ENCODE measurements at regions not wholly inside any gene's neighbourhood (a gene's known extent, or its start where the extent isn't known, plus 50 kb on each side); places are given as distances from the start of the nearest gene placed in this dataset.

GRCh38 chr1:189336115-189337100 is 1141.3 kb downstream of the BRINP3 start:
- DNase-seq (ENCODE audit: extremely low read depth, low read depth, low spot score): no peak

- DNase-seq (ENCODE audit: extremely low read depth, low read depth, low spot score): no peak
Observed at GRCh38 chr1:189349607-189350006, 1128.1 kb downstream of the BRINP3 start.

GRCh38 chr1:189350983-189351616 is 1126.6 kb downstream of the BRINP3 start:
- DNase-seq (ENCODE audit: extremely low read depth, low read depth, low spot score): no peak

- DNase-seq (ENCODE audit: extremely low read depth, low read depth, low spot score): no peak
Observed at GRCh38 chr1:189351960-189352359, 1125.7 kb downstream of the BRINP3 start.

- no peak for DNase-seq (ENCODE audit: extremely low read depth, low read depth, low spot score)
Observed at GRCh38 chr1:189356206-189356605, 1121.5 kb downstream of the BRINP3 start.

GRCh38 chr1:189357317-189357716 is 1120.3 kb downstream of the BRINP3 start:
- no peak for DNase-seq (ENCODE audit: extremely low read depth, low read depth, low spot score)

- no peak for DNase-seq (ENCODE audit: extremely low read depth, low read depth, low spot score)
Observed at GRCh38 chr1:189369612-189370011, 1108.1 kb downstream of the BRINP3 start.

GRCh38 chr1:189374816-189375215 is 1102.8 kb downstream of the BRINP3 start:
- no peak for DNase-seq (ENCODE audit: extremely low read depth, low read depth, low spot score)

- DNase-seq (ENCODE audit: extremely low read depth, low read depth, low spot score): no peak
Observed at GRCh38 chr1:189405419-189405818, 1072.2 kb downstream of the BRINP3 start.

- no peak for DNase-seq (ENCODE audit: extremely low read depth, low read depth, low spot score)
Observed at GRCh38 chr1:189409774-189410173, 1067.9 kb downstream of the BRINP3 start.

GRCh38 chr1:189424746-189425331 is 1052.8 kb downstream of the BRINP3 start:
- DNase-seq (ENCODE audit: extremely low read depth, low read depth, low spot score): no peak

GRCh38 chr1:189429610-189430009 is 1048.1 kb downstream of the BRINP3 start:
- peak; percentile 22 for DNase-seq (ENCODE audit: extremely low read depth, low read depth, low spot score)

GRCh38 chr1:189431447-189431846 is 1046.2 kb downstream of the BRINP3 start:
- no peak for DNase-seq (ENCODE audit: extremely low read depth, low read depth, low spot score)

GRCh38 chr1:189432753-189433152 is 1044.9 kb downstream of the BRINP3 start:
- no peak for DNase-seq (ENCODE audit: extremely low read depth, low read depth, low spot score)

- no peak for DNase-seq (ENCODE audit: extremely low read depth, low read depth, low spot score)
Observed at GRCh38 chr1:189434461-189434860, 1043.2 kb downstream of the BRINP3 start.

GRCh38 chr1:189435398-189435797 is 1042.3 kb downstream of the BRINP3 start:
- no peak for DNase-seq (ENCODE audit: extremely low read depth, low read depth, low spot score)

GRCh38 chr1:189438808-189439207 is 1038.9 kb downstream of the BRINP3 start:
- DNase-seq (ENCODE audit: extremely low read depth, low read depth, low spot score): no peak

- no peak for DNase-seq (ENCODE audit: extremely low read depth, low read depth, low spot score)
Observed at GRCh38 chr1:189463166-189463565, 1014.5 kb downstream of the BRINP3 start.

- no peak for DNase-seq (ENCODE audit: extremely low read depth, low read depth, low spot score)
Observed at GRCh38 chr1:189496768-189497167, 980.9 kb downstream of the BRINP3 start.

- DNase-seq (ENCODE audit: extremely low read depth, low read depth, low spot score): no peak
Observed at GRCh38 chr1:189499736-189500135, 977.9 kb downstream of the BRINP3 start.

GRCh38 chr1:189500778-189501177 is 976.9 kb downstream of the BRINP3 start:
- no peak for DNase-seq (ENCODE audit: extremely low read depth, low read depth, low spot score)

GRCh38 chr1:189510827-189511226 is 966.8 kb downstream of the BRINP3 start:
- no peak for DNase-seq (ENCODE audit: extremely low read depth, low read depth, low spot score)
